Astrocyte (in vitro differentiated cells and primary cell): ENCODE measurements at regions not wholly inside any gene's neighbourhood (a gene's known extent, or its start where the extent isn't known, plus 50 kb on each side); places are given as distances from the start of the nearest gene placed in this dataset.

Experiments
- EZH2 ChIP-seq: IDR thresholded peaks from 2 replicates; pipeline ENCODE4 v1.6.1; 2012; ENCODE audit warnings: mild to moderate bottlenecking, low read length, inconsistent platforms; ENCODE audit not compliant: insufficient read depth
- TF ChIP-seq, protein P1 (sequence below): IDR thresholded peaks from 2 replicates; pipeline ENCODE4 v1.5.1; 2011; ENCODE audit warnings: low read depth, mild to moderate bottlenecking, inconsistent platforms, low read length, moderate library complexity; ENCODE audit not compliant: insufficient read depth

DNA sequence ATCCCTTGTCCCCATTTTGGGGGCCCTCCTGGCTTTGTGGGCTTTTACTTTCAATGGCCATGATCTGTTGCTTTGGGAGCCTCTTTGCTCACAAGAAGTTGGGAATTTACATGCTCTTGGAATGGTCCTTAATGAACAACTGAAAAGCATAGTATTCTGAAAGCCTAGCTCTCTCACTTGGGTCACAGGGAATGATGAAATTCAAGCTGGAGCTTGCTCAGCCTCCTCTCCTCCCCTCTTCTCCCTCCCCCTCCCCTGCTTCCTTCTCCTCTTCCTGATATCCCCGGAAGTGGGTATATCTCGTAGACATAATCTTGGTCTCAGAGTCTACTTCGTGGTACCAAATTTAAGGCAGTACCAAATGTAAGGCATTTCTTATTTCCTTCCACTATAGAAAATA is 400.6 kb upstream of the NR3C2 start:
- TF ChIP-seq, protein P1, sequence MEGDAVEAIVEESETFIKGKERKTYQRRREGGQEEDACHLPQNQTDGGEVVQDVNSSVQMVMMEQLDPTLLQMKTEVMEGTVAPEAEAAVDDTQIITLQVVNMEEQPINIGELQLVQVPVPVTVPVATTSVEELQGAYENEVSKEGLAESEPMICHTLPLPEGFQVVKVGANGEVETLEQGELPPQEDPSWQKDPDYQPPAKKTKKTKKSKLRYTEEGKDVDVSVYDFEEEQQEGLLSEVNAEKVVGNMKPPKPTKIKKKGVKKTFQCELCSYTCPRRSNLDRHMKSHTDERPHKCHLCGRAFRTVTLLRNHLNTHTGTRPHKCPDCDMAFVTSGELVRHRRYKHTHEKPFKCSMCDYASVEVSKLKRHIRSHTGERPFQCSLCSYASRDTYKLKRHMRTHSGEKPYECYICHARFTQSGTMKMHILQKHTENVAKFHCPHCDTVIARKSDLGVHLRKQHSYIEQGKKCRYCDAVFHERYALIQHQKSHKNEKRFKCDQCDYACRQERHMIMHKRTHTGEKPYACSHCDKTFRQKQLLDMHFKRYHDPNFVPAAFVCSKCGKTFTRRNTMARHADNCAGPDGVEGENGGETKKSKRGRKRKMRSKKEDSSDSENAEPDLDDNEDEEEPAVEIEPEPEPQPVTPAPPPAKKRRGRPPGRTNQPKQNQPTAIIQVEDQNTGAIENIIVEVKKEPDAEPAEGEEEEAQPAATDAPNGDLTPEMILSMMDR: no peak
- no peak for TF ChIP-seq EZH2
